SK-N-MC (cell line): ENCODE measurements at regions not wholly inside any gene's neighbourhood (a gene's known extent, or its start where the extent isn't known, plus 50 kb on each side); places are given as distances from the start of the nearest gene placed in this dataset.

ENCODE experiments used
- EZH2 ChIP-seq: fragments of 200-600 bp; sonication (generic); IDR thresholded peaks from one replicate; pipeline ENCODE4 v1.6.1; 2017; ENCODE audit warnings: antibody characterized with exemption
- POLR2AphosphoS5 ChIP-seq: IDR thresholded peaks from 2 replicates; pipeline ENCODE4 v1.6.1; 2012; ENCODE audit warnings: mild to moderate bottlenecking, low read depth, low read length, borderline replicate concordance

DNA sequence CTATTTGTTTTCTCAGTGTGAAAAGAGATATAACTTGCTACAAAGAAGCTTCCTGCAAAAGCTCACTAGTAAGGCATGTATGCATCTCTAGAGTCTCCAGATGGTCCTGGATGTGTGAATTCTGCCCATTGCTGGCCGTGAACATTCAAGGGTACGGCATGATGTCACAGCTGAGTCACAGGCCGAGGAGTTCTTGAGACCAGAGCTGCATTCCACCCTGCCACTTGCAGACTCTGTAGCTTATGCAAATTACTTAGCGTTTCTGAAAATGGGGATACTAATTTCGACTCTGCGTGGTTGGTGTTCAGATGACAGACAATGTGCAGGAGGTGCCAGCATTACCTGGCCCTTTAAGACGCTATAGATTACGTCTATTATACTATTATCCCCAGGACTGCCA, 470.7 kb downstream of the ZNF536 start:
- no peak for TF ChIP-seq POLR2AphosphoS5
- no peak for TF ChIP-seq EZH2
